K562 (cell line): ENCODE measurements at regions not wholly inside any gene's neighbourhood (a gene's known extent, or its start where the extent isn't known, plus 50 kb on each side); places are given as distances from the start of the nearest gene placed in this dataset.

Experiments
- ATAC-seq: fragments of 200-7000 bp; cut with Tn5 transposase; 3 replicates; pipeline ENCODE4 v1.9.1; 2020; ENCODE audit warnings: moderate library complexity
- BruUV-seq: library from RNA; stranded (reverse); fragments of 400-500 nt; replicated peaks from 2 replicates; lab custom pipeline; 2021; lab: Mats Ljungman, UMichigan
- CTCF ChIA-PET: fragments of 300-600 bp; formaldehyde crosslinking; extraction: SDS; loops from one replicate; lab custom pipeline; 2021; ENCODE audit warnings: low intra/inter-chr PET ratio; lab: Yijun Ruan, JAX
- POLR2A ChIA-PET: fragments of 300-600, 350-650 bp; sonication (Branson Sonifier 250); formaldehyde crosslinking; extraction: SDS; loops from one replicate; lab custom pipeline; 2021; ENCODE audit warnings: antibody characterized with exemption, inconsistent platforms; lab: Yijun Ruan, JAX
- DNase-seq, 4 experiments: peaks; one replicate each; pipeline versions ENCODE4 v3.0.0 to v3.0.0-alpha.2; 2011 to 2018; ENCODE audit warnings: low spot score in 3 of 4, mixed read lengths in 3 of 4; ENCODE audit errors: extremely low read depth in 1 of 4
- FAIRE-seq: peaks from 2 replicates; lab custom pipeline; 2011; peaks lifted over from hg19 to GRCh38; lab: Jason Lieb, UNC
- H2AFZ ChIP-seq: 2 replicates; pipeline ENCODE4 v1.6.0; 2011; ENCODE audit warnings: low read depth, low read length, control low read depth, inconsistent platforms
- H3K27ac ChIP-seq: fragments of 200-600 bp; 3 replicates; pipeline ENCODE4 v1.8.0; 2011; ENCODE audit warnings: low read depth, mild to moderate bottlenecking, control low read depth, inconsistent platforms, low read length, moderate library complexity, mixed read lengths; ENCODE audit errors: extremely low read depth
- H3K27me3 ChIP-seq, 2 experiments: fragments of 300-600 bp in 1 of 2; 2 replicates in 1 of 2; 3 replicates in 1 of 2; pipeline versions ENCODE4 v1.6.0 to v1.8.0; 2011; ENCODE audit warnings: inconsistent platforms in 2 of 2, low read length in 2 of 2, mild to moderate bottlenecking in 1 of 2, mixed read lengths in 1 of 2, moderate library complexity in 1 of 2; ENCODE audit not compliant: control insufficient read depth in 2 of 2, insufficient read depth in 2 of 2
- H3K36me3 ChIP-seq: fragments of 300-600 bp; 3 replicates; pipeline ENCODE4 v1.8.0; 2011; ENCODE audit warnings: mild to moderate bottlenecking, low read length, inconsistent platforms; ENCODE audit not compliant: control insufficient read depth, insufficient read depth
- H3K4me1 ChIP-seq, 2 experiments: fragments of 200-600 bp in 1 of 2; replicated peaks in 1 of 2; 2 replicates in 1 of 2; 3 replicates in 1 of 2; pipeline versions ENCODE4 v1.5.1 to v1.8.0; 2011; ENCODE audit warnings: inconsistent platforms in 2 of 2, low read length in 2 of 2, mild to moderate bottlenecking in 1 of 2, mixed read lengths in 1 of 2, moderate library complexity in 1 of 2; ENCODE audit not compliant: control insufficient read depth in 2 of 2, insufficient read depth in 2 of 2
- H3K4me2 ChIP-seq: 2 replicates; pipeline ENCODE4 v1.6.1; 2011; ENCODE audit warnings: low read length, control low read depth, inconsistent platforms, mixed read lengths; ENCODE audit not compliant: insufficient read depth
- H3K4me3 ChIP-seq: fragments of 200-600 bp; sonication (generic), shearing (Covaris generic); 2 replicates; pipeline ENCODE4 v1.5.1; 2016; ENCODE audit warnings: control low read depth, inconsistent platforms
- H3K79me2 ChIP-seq: fragments of 200-600 bp; 3 replicates; pipeline ENCODE4 v1.8.0; 2011; ENCODE audit warnings: low read length, inconsistent platforms; ENCODE audit not compliant: control insufficient read depth, insufficient read depth
- H3K9ac ChIP-seq, 2 experiments: 2 replicates each; pipeline versions ENCODE4 v1.6.0 to v1.6.1; 2011; ENCODE audit warnings: low read depth in 2 of 2, low read length in 2 of 2, control low read depth in 1 of 2, inconsistent platforms in 1 of 2, mild to moderate bottlenecking in 1 of 2, mixed read lengths in 1 of 2; ENCODE audit not compliant: insufficient read depth in 1 of 2
- H3K9me1 ChIP-seq: one replicate; pipeline ENCODE4 v1.6.0; 2011; ENCODE audit warnings: inconsistent platforms, mild to moderate bottlenecking, low read length, moderate library complexity; ENCODE audit not compliant: control insufficient read depth, insufficient read depth
- H3K9me3 ChIP-seq: replicated peaks from 2 replicates; pipeline ENCODE4 v1.5.1; 2011; ENCODE audit warnings: low read depth, low read length, inconsistent platforms; ENCODE audit not compliant: control insufficient read depth, insufficient read depth
- H4K20me1 ChIP-seq: replicated peaks from 2 replicates; pipeline ENCODE4 v1.6.1; 2011; ENCODE audit warnings: low read length, inconsistent platforms, mixed read lengths; ENCODE audit not compliant: control insufficient read depth, insufficient read depth
- EP400 ChIP-seq: fragments of 450-650 bp; IDR thresholded peaks from 2 replicates; pipeline ENCODE4 v1.6.1; 2017; ENCODE audit warnings: antibody characterized with exemption, mild to moderate bottlenecking, moderate library complexity
- GTF2A2 ChIP-seq: IDR thresholded peaks from 2 replicates; pipeline ENCODE4 v1.6.1; 2016; ENCODE audit warnings: mild to moderate bottlenecking, missing genetic modification characterization, missing compliant biosample characterization
- TEAD4 ChIP-seq, 2 experiments: sonication (generic) in 1 of 2; formaldehyde crosslinking in 1 of 2; IDR thresholded peaks; 2 replicates each; pipeline versions ENCODE4 v1.6.1 to v1.8.0; 2012 to 2022; ENCODE audit warnings: borderline replicate concordance in 1 of 2, inconsistent platforms in 1 of 2, low read length in 1 of 2, mild to moderate bottlenecking in 1 of 2, missing genetic modification reagents in 1 of 2
- ZNF175 ChIP-seq: fragments of 200-800 bp; sonication (Bioruptor generic); IDR thresholded peaks from 2 replicates; pipeline ENCODE4 v1.6.1; 2016; ENCODE audit warnings: low read depth, mild to moderate bottlenecking, missing genetic modification characterization, missing compliant biosample characterization
- WGBS: fragments of 100-300 bp; shearing (Covaris generic); methylation state at CpG from one replicate; pipeline ENCODE4 v1.1.6; 2016; ENCODE audit warnings: low coverage, mixed read lengths; ENCODE audit not compliant: insufficient coverage; ENCODE audit errors: missing lambda C conversion rate; 5-methylcytosine and 5-hydroxymethylcytosine counted together
- in situ Hi-C: fragments of 300-500 bp; cut with MboI; formaldehyde crosslinking; loops from 4 replicates; pipeline ENCODE4 v1.15.0; 2018; ENCODE audit warnings: inconsistent platforms, mixed read lengths
- intact Hi-C: fragments of 100-400 bp; cut with micrococcal nuclease; formaldehyde crosslinking; loops from 2 replicates; pipeline ENCODE4 v1.14.2; 2022
- TF ChIP-seq, protein P1 (sequence below): sonication (generic); formaldehyde crosslinking; IDR thresholded peaks from 2 replicates; pipeline ENCODE4 v1.8.1; 2023; ENCODE audit warnings: mild to moderate bottlenecking, missing genetic modification reagents

DNA sequence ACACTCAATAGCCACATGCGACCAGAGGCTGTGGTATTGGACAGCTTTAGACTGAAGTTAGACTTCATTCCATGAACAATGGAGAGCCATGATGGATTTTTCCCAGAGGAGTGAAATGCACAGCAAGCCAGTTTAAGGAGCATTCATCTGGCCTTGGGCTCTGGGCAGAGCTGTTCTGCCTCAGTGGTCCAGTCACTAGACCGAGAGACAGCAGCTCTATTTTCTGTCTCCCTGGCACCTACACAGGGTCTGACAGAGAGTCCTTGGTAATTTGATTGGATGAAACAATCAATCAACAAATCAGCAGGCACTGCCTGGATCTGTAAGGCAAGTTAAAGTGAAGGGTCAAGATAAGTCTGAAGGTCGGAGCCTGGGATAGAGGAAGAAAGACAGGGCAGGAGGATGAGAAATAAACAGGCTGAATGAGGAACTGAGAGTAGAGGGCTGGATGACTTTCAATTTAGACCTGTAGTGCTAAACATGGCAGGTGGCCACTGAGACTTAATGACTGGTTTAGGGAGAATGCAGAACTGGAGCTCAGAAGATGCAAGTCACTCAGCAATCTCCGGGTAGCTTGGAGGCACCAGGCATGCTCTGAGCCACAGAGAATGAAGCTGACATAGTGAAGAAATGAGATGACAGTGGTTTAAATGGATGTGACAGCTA is 98.5 kb upstream of the SLC25A36 start:
- Histone ChIP-seq H3K36me3 (no peaks in the 10 kb centered on the region), H2AFZ (no peak overlapping the region), H3K79me2 (no peaks in the 10 kb centered on the region), H3K4me1 (no peaks in the 10 kb centered on the region), H3K27ac (no peak overlapping the region), H3K27me3 (no peaks in the 10 kb centered on the region), H4K20me1 (no peaks in the 10 kb centered on the region), H3K9me3 (no peaks in the 10 kb centered on the region), H3K9ac (no peak overlapping the region), H3K4me3 (no peak overlapping the region), H3K9me1 (no peaks in the 10 kb centered on the region), H3K4me2 (no peak overlapping the region)
- ATAC-seq = no peak
- BruUV-seq = no TSS peak
- no peak for FAIRE-seq
- in situ Hi-C loops = no loop called here
- WGBS = 3% methylated on average over 4 of the region's 4 CpGs
- CTCF ChIA-PET = no interaction called here
- intact Hi-C loops = no loop called here
- no peak for DNase-seq
- POLR2A ChIA-PET = interaction anchor here (0.7 to 1.0 kb wide), 3 partner anchors 8 to 13 kb away, joined by 3 read pairs; no protein-coding TSS in a partner anchor
- TF ChIP-seq TEAD4 (IDR thresholded peaks at IDR 0.05; ENCODE audit: low read length) (no peak), TEAD4 (CRISPR knock-in tag; IDR thresholded peaks at IDR 0.05; ENCODE audit: borderline replicate concordance) (no peak), ZNF175 (CRISPR knock-in tag) (no peak), EP400 (no peak), GTF2A2 (no peak)
- TF ChIP-seq, protein P1, sequence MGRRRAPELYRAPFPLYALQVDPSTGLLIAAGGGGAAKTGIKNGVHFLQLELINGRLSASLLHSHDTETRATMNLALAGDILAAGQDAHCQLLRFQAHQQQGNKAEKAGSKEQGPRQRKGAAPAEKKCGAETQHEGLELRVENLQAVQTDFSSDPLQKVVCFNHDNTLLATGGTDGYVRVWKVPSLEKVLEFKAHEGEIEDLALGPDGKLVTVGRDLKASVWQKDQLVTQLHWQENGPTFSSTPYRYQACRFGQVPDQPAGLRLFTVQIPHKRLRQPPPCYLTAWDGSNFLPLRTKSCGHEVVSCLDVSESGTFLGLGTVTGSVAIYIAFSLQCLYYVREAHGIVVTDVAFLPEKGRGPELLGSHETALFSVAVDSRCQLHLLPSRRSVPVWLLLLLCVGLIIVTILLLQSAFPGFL (CRISPR knock-in tag) = no peak
